ENCODE measurements at regions not wholly inside any gene's neighbourhood (a gene's known extent, or its start where the extent isn't known, plus 50 kb on each side); places are given as distances from the start of the nearest gene placed in this dataset.

GRCh38 chr7:156109076-156109475 lies 296.8 kb upstream of the SHH start:
- TF ChIP-seq CTCF (IDR thresholded peaks at IDR 0.05): no peak
- Mint-ChIP-seq H3K4me3 (no peak overlapping the region), H3K4me1 (no peaks in the 10 kb centered on the region), H3K9me3 (ENCODE audit: insufficient read depth) (no peaks in the 10 kb centered on the region), H3K27ac (no peak overlapping the region), H3K27me3 (no peaks in the 10 kb centered on the region)
- Histone ChIP-seq H3K36me3 (replicated peaks in 1 of 2; ENCODE audit: control extremely low read depth in 1 of 2, control insufficient read depth in 1 of 2, extremely low read depth in 1 of 2, insufficient read depth in 2 of 2, low read length in 1 of 2) (no peaks in the 10 kb centered on the region), H3K27ac (ENCODE audit: low read length in 2 of 2) (no peak overlapping the region), H3K9ac (ENCODE audit: low read length) (no peak overlapping the region), H4K20me1 (ENCODE audit: control insufficient read depth, insufficient read depth, low read length, poor library complexity, severe bottlenecking) (no peaks in the 10 kb centered on the region), H3K4me3 (ENCODE audit: control extremely low read depth in 1 of 5, extremely low read depth in 1 of 5, insufficient read depth in 1 of 5, low read depth in 2 of 5, low read length in 4 of 5) (no peak overlapping the region), H3K9me3 (ENCODE audit: control extremely low read depth in 1 of 3, control insufficient read depth in 2 of 3, insufficient read depth in 1 of 3, low read length in 2 of 3) (peaks cover 0 to 22% (median 0%) of the 10 kb centered on the region in 3 donors), H3K79me2 (ENCODE audit: control insufficient read depth, insufficient read depth, low read length) (no peaks in the 10 kb centered on the region), H2AFZ (ENCODE audit: insufficient read depth, low read depth, low read length, poor library complexity, severe bottlenecking) (no peak overlapping the region), H3K4me2 (replicated peaks; ENCODE audit: low read depth, low read length, poor library complexity, severe bottlenecking) (no peak overlapping the region), H3K27me3 (replicated peaks in 1 of 4; ENCODE audit: control extremely low read depth in 1 of 4, control insufficient read depth in 3 of 4, insufficient read depth in 4 of 4, low read length in 3 of 4) (no peaks in the 10 kb centered on the region), H3K4me1 (ENCODE audit: control insufficient read depth in 2 of 2, insufficient read depth in 2 of 2, low read length in 2 of 2) (no peaks in the 10 kb centered on the region)
- DNase-seq: no peak
- intact Hi-C loops (cut with micrococcal nuclease): no loop called here
- ChIA-PET CTCF (no interaction called here), POLR2A (no interaction called here)
- no peak for ATAC-seq (ENCODE audit: low read depth)
- WGBS (ENCODE audit: insufficient coverage): 97% methylated on average over 6 of the region's 8 CpGs

GRCh38 chr7:156107957-156108356 lies 295.7 kb upstream of the SHH start:
- 93% methylated on average over 17 of the region's 17 CpGs for WGBS (ENCODE audit: insufficient coverage)
- POLR2A ChIA-PET: no interaction called here

More at GRCh38 chr7:156107957-156108356, 295.7 kb upstream of the SHH start:
- H2AFZ ChIP-seq (ENCODE audit: insufficient read depth, low read depth, low read length, poor library complexity, severe bottlenecking): no peak overlapping the region
- H3K9ac ChIP-seq (ENCODE audit: low read length): no peak overlapping the region
- H3K4me1 ChIP-seq (ENCODE audit: control insufficient read depth in 2 of 2, insufficient read depth in 2 of 2, low read length in 2 of 2): no peaks in the 10 kb centered on the region
- Mint-ChIP-seq H3K4me1 (no peaks in the 10 kb centered on the region), H3K4me3 (no peak overlapping the region), H3K27me3 (no peaks in the 10 kb centered on the region), H3K27ac (no peak overlapping the region), H3K9me3 (ENCODE audit: insufficient read depth) (no peaks in the 10 kb centered on the region)
- no peaks in the 10 kb centered on the region for H3K79me2 ChIP-seq (ENCODE audit: control insufficient read depth, insufficient read depth, low read length)
- H3K4me2 ChIP-seq (replicated peaks; ENCODE audit: low read depth, low read length, poor library complexity, severe bottlenecking): no peak overlapping the region
- no peak overlapping the region for H3K4me3 ChIP-seq (ENCODE audit: control extremely low read depth in 1 of 5, extremely low read depth in 1 of 5, insufficient read depth in 1 of 5, low read depth in 2 of 5, low read length in 4 of 5)
- TF ChIP-seq CTCF (IDR thresholded peaks at IDR 0.05) (no peak), EZH2 (IDR thresholded peaks at IDR 0.05; ENCODE audit: borderline replicate concordance, insufficient read depth, low read depth, low read length, poor library complexity, severe bottlenecking) (no peak)
- no peak overlapping the region for H3K27ac ChIP-seq (ENCODE audit: low read length in 2 of 2)
- H4K20me1 ChIP-seq (ENCODE audit: control insufficient read depth, insufficient read depth, low read length, poor library complexity, severe bottlenecking): no peaks in the 10 kb centered on the region
- peaks cover 0 to 22% (median 0%) of the 10 kb centered on the region in 3 donors for H3K9me3 ChIP-seq (ENCODE audit: control extremely low read depth in 1 of 3, control insufficient read depth in 2 of 3, insufficient read depth in 1 of 3, low read length in 2 of 3)
- DNase-seq: no peak
- ATAC-seq (ENCODE audit: low read depth): no peak
- H3K27me3 ChIP-seq (replicated peaks in 1 of 4; ENCODE audit: control extremely low read depth in 1 of 4, control insufficient read depth in 3 of 4, insufficient read depth in 4 of 4, low read length in 3 of 4): no peaks in the 10 kb centered on the region
- intact Hi-C loops (cut with micrococcal nuclease): no loop called here
- no peaks in the 10 kb centered on the region for H3K36me3 ChIP-seq (replicated peaks in 1 of 2; ENCODE audit: control extremely low read depth in 1 of 2, control insufficient read depth in 1 of 2, extremely low read depth in 1 of 2, insufficient read depth in 2 of 2, low read length in 1 of 2)
- CTCF ChIA-PET: no interaction called here

Measured in B cell (primary cell).